Cerebellar cortex (tissue), 1 donor: ENCODE measurements at regions not wholly inside any gene's neighbourhood (a gene's known extent, or its start where the extent isn't known, plus 50 kb on each side); places are given as distances from the start of the nearest gene placed in this dataset.
A peak's percentile ranks its signal among the peaks of the same experiment; 100 is the strongest.
"Not testable (repeated sequence)": the region's sequence is repeated elsewhere in the genome, so short reads cannot be mapped to it uniquely, and the experiment has no call there.

Experiments used
- DNase-seq: peaks from one replicate; pipeline ENCODE4 v3.0.0-alpha.2; 2015; ENCODE audit warnings: low spot score

GRCh38 chr1:224791362-224791941 lies 138.0 kb upstream of the DNAH14 start:
- DNase-seq, result no peak

- no peak for DNase-seq
These were observed 133.9 kb upstream of the DNAH14 start for GRCh38 chr1:224795591-224795990.

GRCh38 chr1:224799083-224799482 lies 130.4 kb upstream of the DNAH14 start:
- DNase-seq, result no peak

GRCh38 chr1:224800486-224801119 lies 128.9 kb upstream of the DNAH14 start:
- DNase-seq, result peak; percentile 95

GRCh38 chr1:224801844-224802490 lies 127.5 kb upstream of the DNAH14 start:
- DNase-seq, result no peak

- no peak for DNase-seq
These were observed 126.9 kb upstream of the DNAH14 start for GRCh38 chr1:224802617-224803016.

- no peak for DNase-seq
These were observed 125.3 kb upstream of the DNAH14 start for GRCh38 chr1:224804220-224804619.

GRCh38 chr1:224805889-224806288 lies 123.6 kb upstream of the DNAH14 start:
- no peak for DNase-seq

- DNase-seq, result no peak
These were observed 120.3 kb upstream of the DNAH14 start for GRCh38 chr1:224809137-224809536.

GRCh38 chr1:224809613-224810012 lies 119.9 kb upstream of the DNAH14 start:
- DNase-seq, result peak; percentile 15

GRCh38 chr1:224811564-224811963 lies 117.9 kb upstream of the DNAH14 start:
- no peak for DNase-seq

- DNase-seq, result no peak
These were observed 113.8 kb upstream of the DNAH14 start for GRCh38 chr1:224815647-224816046.

GRCh38 chr1:224816062-224816461 lies 113.4 kb upstream of the DNAH14 start:
- no peak for DNase-seq

- DNase-seq, result no peak
These were observed 112.1 kb upstream of the DNAH14 start for GRCh38 chr1:224817382-224817781.

GRCh38 chr1:224819861-224820260 lies 109.6 kb upstream of the DNAH14 start:
- DNase-seq, result no peak

GRCh38 chr1:224820341-224820740 lies 109.1 kb upstream of the DNAH14 start:
- no peak for DNase-seq

- DNase-seq, result not testable (repeated sequence)
These were observed 107.7 kb upstream of the DNAH14 start for GRCh38 chr1:224821751-224822150.

- no peak for DNase-seq
These were observed 103.9 kb upstream of the DNAH14 start for GRCh38 chr1:224825525-224826000.

- no peak for DNase-seq
These were observed 100.8 kb upstream of the DNAH14 start for GRCh38 chr1:224828691-224829090.

- DNase-seq, result no peak
These were observed 98.0 kb upstream of the DNAH14 start for GRCh38 chr1:224831501-224831900.

GRCh38 chr1:224839648-224840300 lies 89.7 kb upstream of the DNAH14 start:
- DNase-seq, result not testable (repeated sequence)

GRCh38 chr1:224841803-224842202 lies 87.7 kb upstream of the DNAH14 start:
- DNase-seq, result not testable (repeated sequence)
